SK-N-SH (cell line): ENCODE measurements at regions not wholly inside any gene's neighbourhood (a gene's known extent, or its start where the extent isn't known, plus 50 kb on each side); places are given as distances from the start of the nearest gene placed in this dataset.

Experiments
- CTCF ChIA-PET: fragments of 300-600, 350-600 bp; formaldehyde crosslinking; extraction: SDS; loops from one replicate; lab custom pipeline; 2021; lab: Yijun Ruan, JAX
- POLR2A ChIA-PET: fragments of 350-600 bp; sonication (Branson Sonifier 250); formaldehyde crosslinking; extraction: SDS; loops from one replicate; lab custom pipeline; 2020; ENCODE audit warnings: antibody characterized with exemption, inconsistent platforms; lab: Yijun Ruan, JAX
- DNase-seq: peaks from one replicate; pipeline ENCODE4 v3.0.0; 2012
- H2AFZ ChIP-seq: fragments of 200-600 bp; sonication (generic); 2 replicates; pipeline ENCODE4 v1.8.1; 2016; ENCODE audit warnings: antibody characterized with exemption, mild to moderate bottlenecking, low read depth
- H3F3A ChIP-seq: fragments of 200-600 bp; sonication (generic); replicated peaks from 2 replicates; pipeline ENCODE3; 2016; ENCODE audit warnings: antibody characterized with exemption, mild to moderate bottlenecking; ENCODE audit not compliant: insufficient read depth
- H3K27ac ChIP-seq, 2 experiments: fragments of 200-500 bp in 1 of 2; fragments of 200-600 bp in 1 of 2; sonication (Bioruptor generic) in 1 of 2; sonication (generic), shearing (Covaris generic) in 1 of 2; 2 replicates each; pipeline versions ENCODE4 v1.5.1 to v1.6.1; 2014 to 2016; ENCODE audit warnings: low read depth in 2 of 2, inconsistent platforms in 1 of 2, low read length in 1 of 2, mild to moderate bottlenecking in 1 of 2, mixed read lengths in 1 of 2
- H3K27me3 ChIP-seq: fragments of 200-600 bp; sonication (generic), shearing (Covaris generic); 2 replicates; pipeline ENCODE4 v1.6.1; 2016; ENCODE audit warnings: mixed run types; ENCODE audit not compliant: insufficient read depth
- H3K36me3 ChIP-seq, 2 experiments: fragments of 200-500 bp in 1 of 2; fragments of 200-600 bp in 1 of 2; sonication (Bioruptor generic) in 1 of 2; sonication (generic) in 1 of 2; replicated peaks in 1 of 2; 2 replicates each; pipeline versions ENCODE3 to v1.5.1; 2014 to 2016; ENCODE audit warnings: low read length in 1 of 2, mild to moderate bottlenecking in 1 of 2; ENCODE audit not compliant: insufficient read depth in 2 of 2, control insufficient read depth in 1 of 2
- H3K4me1 ChIP-seq, 2 experiments: fragments of 200-500 bp in 1 of 2; fragments of 200-600 bp in 1 of 2; sonication (Bioruptor generic) in 1 of 2; sonication (generic), shearing (Covaris generic) in 1 of 2; 2 replicates each; pipeline versions ENCODE4 v1.5.1 to v1.6.1; 2014 to 2016; ENCODE audit warnings: low read depth in 1 of 2, low read length in 1 of 2, mixed run types in 1 of 2; ENCODE audit not compliant: insufficient read depth in 2 of 2, control insufficient read depth in 1 of 2
- H3K4me2 ChIP-seq: fragments of 200-600 bp; sonication (generic), shearing (Covaris generic); 2 replicates; pipeline ENCODE4 v1.6.1; 2017; ENCODE audit warnings: mixed run types
- H3K4me3 ChIP-seq, 2 experiments: fragments of 200-500 bp in 1 of 2; fragments of 200-600 bp in 1 of 2; sonication (Bioruptor generic) in 1 of 2; sonication (generic), shearing (Covaris generic) in 1 of 2; 2 replicates each; pipeline versions ENCODE4 v1.5.1 to v1.8.1; 2014 to 2016; ENCODE audit warnings: low read depth in 2 of 2, inconsistent platforms in 1 of 2, low read length in 1 of 2, mild to moderate bottlenecking in 1 of 2, mixed read lengths in 1 of 2, moderate library complexity in 1 of 2
- H3K79me2 ChIP-seq: fragments of 200-600 bp; sonication (generic); 2 replicates; pipeline ENCODE4 v1.8.1; 2017; ENCODE audit warnings: mild to moderate bottlenecking; ENCODE audit not compliant: insufficient read depth
- H3K9ac ChIP-seq: fragments of 200-600 bp; sonication (generic); 2 replicates; pipeline ENCODE4 v1.6.1; 2017; ENCODE audit warnings: mixed run types
- H3K9me2 ChIP-seq: fragments of 200-600 bp; sonication (generic); 2 replicates; pipeline ENCODE4 v1.6.1; 2017; ENCODE audit warnings: mixed run types
- H3K9me3 ChIP-seq: fragments of 200-600 bp; sonication (generic); 2 replicates; pipeline ENCODE4 v1.6.1; 2017; ENCODE audit warnings: mixed run types, mild to moderate bottlenecking, moderate library complexity
- H4K20me1 ChIP-seq: fragments of 200-600 bp; sonication (generic); 2 replicates; pipeline ENCODE4 v1.6.1; 2017; ENCODE audit warnings: mild to moderate bottlenecking, mixed run types; ENCODE audit not compliant: insufficient read depth
- CHD2 ChIP-seq: fragments of 150-350 bp; IDR thresholded peaks from 2 replicates; pipeline ENCODE4 v1.6.1; 2018; ENCODE audit warnings: low read length; ENCODE audit not compliant: partially characterized antibody
- FOXM1 ChIP-seq: IDR thresholded peaks from 2 replicates; pipeline ENCODE4 v1.4.0; 2012; ENCODE audit warnings: low read depth, mild to moderate bottlenecking
- GABPA ChIP-seq: IDR thresholded peaks from 2 replicates; pipeline ENCODE4 v1.4.0; 2012; ENCODE audit warnings: low read depth, mild to moderate bottlenecking
- GATA2 ChIP-seq: sonication (generic); formaldehyde crosslinking; IDR thresholded peaks from 2 replicates; pipeline ENCODE4 v1.5.0; 2020; ENCODE audit warnings: mild to moderate bottlenecking, missing genetic modification reagents
- IRF3 ChIP-seq: fragments of 150-350 bp; IDR thresholded peaks from 2 replicates; pipeline ENCODE4 v1.6.1; 2016; ENCODE audit warnings: mild to moderate bottlenecking, low read depth, low read length
- JUND ChIP-seq: IDR thresholded peaks from 2 replicates; pipeline ENCODE4 v1.4.0; 2012
- MAX ChIP-seq: IDR thresholded peaks from 2 replicates; pipeline ENCODE4 v1.4.0; 2012; ENCODE audit warnings: low read depth
- MEF2A ChIP-seq: IDR thresholded peaks from 2 replicates; pipeline ENCODE4 v1.4.0; 2012; ENCODE audit warnings: low read depth, borderline replicate concordance
- PBX3 ChIP-seq: IDR thresholded peaks from 2 replicates; pipeline ENCODE4; 2012
- POLR2AphosphoS5 ChIP-seq: IDR thresholded peaks from 2 replicates; pipeline ENCODE4 v1.6.1; 2012; ENCODE audit warnings: low read depth, low read length
- RCOR1 ChIP-seq: fragments of 150-350 bp; IDR thresholded peaks from 2 replicates; pipeline ENCODE4 v1.6.1; 2017; ENCODE audit warnings: antibody characterized with exemption, low read length
- REST ChIP-seq: IDR thresholded peaks from 2 replicates; pipeline ENCODE4 v1.6.1; 2012; ENCODE audit warnings: mild to moderate bottlenecking, low read depth, low read length, moderate library complexity
- SIN3A ChIP-seq: IDR thresholded peaks from 2 replicates; pipeline ENCODE4 v1.6.1; 2012; ENCODE audit warnings: low read depth, mild to moderate bottlenecking, low read length, moderate library complexity, borderline replicate concordance
- TAF1 ChIP-seq: IDR thresholded peaks from 2 replicates; pipeline ENCODE4 v1.6.1; 2012; ENCODE audit warnings: low read depth, mild to moderate bottlenecking, low read length, moderate library complexity, borderline replicate concordance
- USF1 ChIP-seq: IDR thresholded peaks from 2 replicates; pipeline ENCODE4 v1.4.0; 2012; ENCODE audit warnings: low read depth, borderline replicate concordance
- ZBTB33 ChIP-seq: IDR thresholded peaks from 2 replicates; pipeline ENCODE4 v1.4.0; 2012; ENCODE audit warnings: low read depth, borderline replicate concordance
- WGBS: methylation state at CpG from one replicate; pipeline ENCODE4 v1.1.6; 2017; ENCODE audit warnings: low lambda C conversion rate; 5-methylcytosine and 5-hydroxymethylcytosine counted together

GRCh38 chr6:56393615-56394612 is 146.5 kb upstream of the COL21A1 start:
- Histone ChIP-seq H3K36me3 (no peaks in the 10 kb centered on the region), H2AFZ (no peak overlapping the region), H3K79me2 (no peaks in the 10 kb centered on the region), H3K27ac (no peak overlapping the region), H3K27me3 (no peaks in the 10 kb centered on the region), H3K4me3 (no peak overlapping the region), H3K9me3 (0 out of 2 replicates have a peak, but pooled peaks cover 9% of the 10 kb centered on the region), H3K4me2 (no peak overlapping the region), H3K4me1 (no peaks in the 10 kb centered on the region), H4K20me1 (no peaks in the 10 kb centered on the region), H3K9ac (no peak overlapping the region), H3K9me2 (no peaks in the 10 kb centered on the region), H3F3A (no peaks in the 10 kb centered on the region)
- 94% methylated on average over 10 of the region's 13 CpGs for WGBS
- no peak for DNase-seq
- no peak for TF ChIP-seq CHD2
- TF ChIP-seq MEF2A, result no peak
- no peak for TF ChIP-seq ZBTB33
- TF ChIP-seq RCOR1, result no peak
- no peak for TF ChIP-seq POLR2AphosphoS5
- no peak for TF ChIP-seq REST
- TF ChIP-seq PBX3, result no peak
- TF ChIP-seq FOXM1, result no peak
- TF ChIP-seq GABPA, result no peak
- TF ChIP-seq GATA2 (CRISPR knock-in tag), result no peak
- no peak for TF ChIP-seq MAX
- no peak for TF ChIP-seq IRF3
- TF ChIP-seq TAF1, result no peak
- no peak for TF ChIP-seq SIN3A
- no peak for TF ChIP-seq JUND
- no peak for TF ChIP-seq USF1
- ChIA-PET CTCF (interaction anchor here (0.6 to 1.1 kb wide), 3 partner anchors 199 to 461 kb away, joined by 3 to 4 read pairs (median 3); no protein-coding TSS in a partner anchor), POLR2A (no interaction called here)
